Keratinocyte (primary cell): ENCODE measurements at regions not wholly inside any gene's neighbourhood (a gene's known extent, or its start where the extent isn't known, plus 50 kb on each side); places are given as distances from the start of the nearest gene placed in this dataset.

Source experiments
- CTCF ChIP-seq, 3 experiments: IDR thresholded peaks in 1 of 3; conservative IDR thresholded peaks in 1 of 3; optimal IDR thresholded peaks in 1 of 3; 2 replicates in 2 of 3; 3 replicates in 1 of 3; pipeline versions ENCODE3 to v1.5.1; 2011; ENCODE audit warnings: low read length in 3 of 3, mild to moderate bottlenecking in 3 of 3, moderate library complexity in 2 of 3, control low read depth in 1 of 3, inconsistent platforms in 1 of 3; ENCODE audit not compliant: insufficient read depth in 2 of 3; ENCODE audit errors: extremely low read depth in 1 of 3
- EZH2 ChIP-seq: IDR thresholded peaks from one replicate; pipeline ENCODE4 v1.6.1; 2012; ENCODE audit warnings: inconsistent platforms, mild to moderate bottlenecking, low read length, moderate library complexity

GRCh38 chr9:89256225-89256624 is 54.8 kb upstream of the CKS2 start:
- no peak for TF ChIP-seq CTCF (optimal IDR thresholded peaks at IDR 0.05 in 1 of 3, IDR thresholded peaks at IDR 0.05 in 1 of 3, conservative IDR thresholded peaks at IDR 0.05 in 1 of 3; ENCODE audit: extremely low read depth in 1 of 3, insufficient read depth in 2 of 3, low read length in 3 of 3)
- no peak for TF ChIP-seq EZH2
